Choroid plexus epithelial cell (primary cell): ENCODE measurements at regions not wholly inside any gene's neighbourhood (a gene's known extent, or its start where the extent isn't known, plus 50 kb on each side); places are given as distances from the start of the nearest gene placed in this dataset.

ENCODE experiments used
- DNase-seq: peaks from one replicate; pipeline ENCODE4 v3.0.0-alpha.2; 2010; ENCODE audit warnings: low read depth
- H3K4me3 ChIP-seq: 2 replicates; pipeline ENCODE4 v1.5.1; 2011; ENCODE audit warnings: low read depth, mild to moderate bottlenecking, control low read depth, low read length, moderate library complexity
- TF ChIP-seq, protein P1 (sequence below): conservative IDR thresholded peaks from 2 replicates; pipeline ENCODE4 v1.5.1; 2011; ENCODE audit warnings: low read depth, mild to moderate bottlenecking, control low read depth, inconsistent platforms, low read length, moderate library complexity

DNA sequence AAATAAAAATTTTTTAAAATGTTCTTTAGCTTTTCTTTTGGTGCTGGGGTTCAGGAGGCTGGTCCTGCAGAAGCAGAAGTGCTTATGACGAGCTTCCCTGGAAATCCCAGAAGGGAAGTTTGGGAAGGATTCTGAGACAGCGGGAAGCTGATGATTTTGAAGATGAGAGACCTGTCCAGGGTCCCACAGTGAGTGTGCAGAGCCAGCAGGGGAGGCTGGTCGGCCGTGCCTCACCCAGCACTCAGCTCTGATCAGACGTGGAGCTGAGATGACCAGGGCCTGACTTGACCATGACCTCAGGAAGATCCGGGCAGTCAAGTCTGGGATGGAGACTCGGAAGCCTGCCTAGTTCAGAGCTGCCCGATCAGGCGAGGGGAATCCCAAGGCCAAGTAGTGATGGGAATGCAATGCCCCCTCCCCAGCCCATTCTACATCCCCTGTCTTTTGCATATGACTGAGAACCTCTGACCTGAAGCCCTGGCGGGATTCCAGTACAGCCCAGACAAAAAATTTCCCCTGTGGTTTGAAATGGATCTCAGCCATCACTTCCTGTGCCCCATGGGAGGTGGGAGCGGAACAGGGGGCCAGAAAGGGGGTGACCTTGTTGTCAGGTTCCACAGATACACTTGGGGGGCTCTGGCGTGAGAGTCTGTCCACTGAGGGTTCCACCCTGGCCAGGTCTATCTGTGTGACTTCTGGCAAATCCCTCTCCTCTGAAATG, 96.8 kb upstream of the RUNX3 start:
- peak; percentile 62 for DNase-seq
- TF ChIP-seq, protein P1, sequence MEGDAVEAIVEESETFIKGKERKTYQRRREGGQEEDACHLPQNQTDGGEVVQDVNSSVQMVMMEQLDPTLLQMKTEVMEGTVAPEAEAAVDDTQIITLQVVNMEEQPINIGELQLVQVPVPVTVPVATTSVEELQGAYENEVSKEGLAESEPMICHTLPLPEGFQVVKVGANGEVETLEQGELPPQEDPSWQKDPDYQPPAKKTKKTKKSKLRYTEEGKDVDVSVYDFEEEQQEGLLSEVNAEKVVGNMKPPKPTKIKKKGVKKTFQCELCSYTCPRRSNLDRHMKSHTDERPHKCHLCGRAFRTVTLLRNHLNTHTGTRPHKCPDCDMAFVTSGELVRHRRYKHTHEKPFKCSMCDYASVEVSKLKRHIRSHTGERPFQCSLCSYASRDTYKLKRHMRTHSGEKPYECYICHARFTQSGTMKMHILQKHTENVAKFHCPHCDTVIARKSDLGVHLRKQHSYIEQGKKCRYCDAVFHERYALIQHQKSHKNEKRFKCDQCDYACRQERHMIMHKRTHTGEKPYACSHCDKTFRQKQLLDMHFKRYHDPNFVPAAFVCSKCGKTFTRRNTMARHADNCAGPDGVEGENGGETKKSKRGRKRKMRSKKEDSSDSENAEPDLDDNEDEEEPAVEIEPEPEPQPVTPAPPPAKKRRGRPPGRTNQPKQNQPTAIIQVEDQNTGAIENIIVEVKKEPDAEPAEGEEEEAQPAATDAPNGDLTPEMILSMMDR = peak; percentile 37
- no peak overlapping the region for H3K4me3 ChIP-seq

DNA sequence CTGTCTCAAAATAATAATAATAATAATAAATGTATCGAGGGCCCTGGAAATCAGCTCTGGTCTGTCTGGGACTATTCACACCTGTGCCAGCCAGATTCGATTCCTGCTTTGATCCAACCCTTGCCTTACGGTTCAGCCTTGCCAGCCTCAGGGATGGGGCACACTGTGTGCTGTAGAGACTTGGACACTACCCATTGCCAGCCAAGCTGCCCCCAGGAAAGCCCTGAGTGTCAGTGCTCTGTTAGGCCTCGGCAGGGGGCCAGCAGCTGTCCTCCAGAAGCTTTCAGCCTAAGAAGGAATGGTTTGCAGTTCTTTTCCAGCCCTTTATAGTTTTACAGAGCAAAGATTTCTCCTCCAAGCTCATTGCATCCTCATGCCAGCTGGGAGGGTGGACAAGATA, 96.2 kb upstream of the RUNX3 start:
- H3K4me3 ChIP-seq = no peak overlapping the region
- TF ChIP-seq, protein P1 = no peak
- DNase-seq = no peak

DNA sequence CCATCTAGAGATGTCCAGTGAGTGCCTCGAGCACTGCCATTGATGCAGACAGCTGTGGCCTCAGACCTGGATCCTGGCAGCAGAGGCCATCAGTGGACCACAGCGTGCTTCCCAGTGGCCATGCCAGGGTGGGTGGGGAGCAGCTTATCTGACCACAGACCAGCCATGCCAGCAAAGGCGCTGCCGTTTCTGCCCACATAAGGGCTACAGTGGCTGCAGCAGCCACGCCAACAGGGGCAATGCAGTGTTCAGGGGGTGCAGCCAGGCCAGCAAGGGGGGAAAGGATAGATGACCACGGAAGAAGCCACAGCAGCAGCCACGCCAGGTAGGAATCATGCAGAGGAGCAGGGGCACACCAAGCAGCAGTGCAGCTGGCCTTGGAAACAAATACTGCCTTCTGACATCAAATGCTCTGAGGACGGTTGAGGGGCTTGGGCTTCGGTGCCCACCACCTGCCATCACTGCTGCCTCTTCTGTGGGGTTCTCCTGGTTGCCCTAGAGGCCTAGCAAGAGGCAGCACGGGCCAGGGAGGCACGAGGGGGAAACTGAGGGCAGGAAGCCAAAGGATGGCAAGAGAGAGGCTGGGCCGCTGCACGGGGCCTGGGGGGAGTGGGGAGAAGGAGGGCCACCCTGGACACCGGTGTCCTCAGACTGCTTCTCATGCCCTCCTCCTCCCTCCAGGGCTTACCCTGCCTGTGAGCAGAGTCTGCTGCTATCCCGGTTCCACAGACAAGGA, 94.7 kb upstream of the RUNX3 start:
- DNase-seq = no peak
- TF ChIP-seq, protein P1 = no peak
- no peak overlapping the region for H3K4me3 ChIP-seq

DNA sequence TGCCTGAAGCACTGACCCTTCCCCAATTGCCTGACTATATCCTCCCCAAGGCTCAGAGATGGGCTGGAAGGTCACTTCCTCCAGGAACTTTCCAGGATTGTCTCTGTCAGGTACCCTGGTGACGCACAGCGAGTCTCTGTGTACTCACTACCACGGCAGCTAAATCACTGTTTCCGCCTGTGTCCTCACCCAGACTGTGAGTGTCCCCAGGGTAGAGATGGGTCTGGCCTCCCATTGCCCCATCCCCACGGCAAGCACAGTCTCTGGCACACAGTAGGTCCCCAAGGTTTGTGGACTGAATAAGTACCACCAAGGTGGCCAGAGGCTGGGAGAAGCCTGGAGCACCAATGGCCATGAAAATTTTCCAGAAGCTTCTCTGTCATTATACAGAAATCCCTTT, 93.8 kb upstream of the RUNX3 start:
- TF ChIP-seq, protein P1 = no peak
- DNase-seq = no peak
- H3K4me3 ChIP-seq = no peak overlapping the region

DNA sequence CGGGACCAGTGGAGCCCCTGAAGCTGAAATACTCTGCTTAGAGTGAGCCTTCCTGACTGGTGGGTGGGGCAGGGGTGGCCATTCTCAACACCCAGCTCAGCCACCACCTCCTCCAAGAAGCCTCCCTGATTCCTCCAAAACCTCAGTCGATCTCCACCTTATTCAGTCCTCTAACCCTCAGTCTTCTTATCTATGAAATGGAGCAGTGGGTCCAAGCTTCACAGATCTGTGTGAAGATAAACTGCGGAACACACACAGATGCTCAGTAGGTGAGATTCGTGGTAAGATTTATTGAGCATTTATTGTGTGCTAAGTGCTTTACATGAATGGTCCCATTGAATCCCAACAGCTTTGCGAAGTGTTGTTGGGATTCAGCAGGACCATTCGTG, 93.1 kb upstream of the RUNX3 start:
- H3K4me3 ChIP-seq = no peak overlapping the region
- DNase-seq = no peak
- TF ChIP-seq, protein P1 = no peak

DNA sequence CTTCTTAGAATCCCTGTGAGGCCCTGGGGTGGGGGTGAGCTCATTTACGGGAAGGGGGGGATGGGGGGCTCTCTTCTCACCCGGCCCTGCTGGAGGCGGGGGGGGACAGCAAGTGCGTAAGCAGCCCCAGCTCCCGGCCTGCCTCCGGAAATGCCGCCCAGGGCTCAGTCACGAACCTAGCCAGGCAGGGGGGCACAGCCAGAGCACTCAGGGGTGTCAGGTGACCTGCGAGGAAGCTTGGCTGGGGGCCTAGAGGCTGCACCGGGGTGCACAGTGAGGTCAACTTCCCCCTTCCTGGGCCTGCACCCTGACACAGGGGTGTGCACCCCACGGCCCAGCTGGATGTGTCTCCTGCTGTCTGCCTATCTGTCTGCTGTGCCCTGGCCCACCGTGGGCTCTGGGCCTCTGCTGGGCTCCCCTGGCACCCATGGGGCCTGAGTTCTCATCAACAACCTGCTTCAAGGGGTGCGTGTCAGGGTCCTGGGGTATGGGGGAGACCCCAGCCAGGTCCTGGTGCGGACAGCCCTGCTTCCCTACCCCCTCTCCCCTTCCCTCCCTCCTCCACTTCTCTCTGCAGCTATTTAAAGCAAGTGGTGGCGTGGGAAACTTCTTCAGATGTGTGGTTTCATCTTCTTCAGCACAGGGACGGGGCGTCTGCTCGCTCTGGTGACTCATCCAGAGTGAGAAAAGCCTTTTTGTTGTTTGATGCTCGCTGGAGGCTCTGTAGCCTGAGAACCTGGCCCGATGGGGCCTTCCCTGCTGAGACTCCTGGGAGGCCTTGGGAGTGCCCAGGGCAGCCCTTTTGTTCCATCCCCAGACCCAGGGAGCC, 92.5 kb upstream of the RUNX3 start:
- peak; percentile 99 for DNase-seq
- TF ChIP-seq, protein P1 = no peak
- H3K4me3 ChIP-seq = peak overlapping the region; percentile 10
